GM18511 (cell line): ENCODE measurements at regions not wholly inside any gene's neighbourhood (a gene's known extent, or its start where the extent isn't known, plus 50 kb on each side); places are given as distances from the start of the nearest gene placed in this dataset.
"Not testable (repeated sequence)": the region's sequence is repeated elsewhere in the genome, so short reads cannot be mapped to it uniquely, and the experiment has no call there.

Source experiments
- ATAC-seq: cut with Tn5 transposase; IDR thresholded peaks from one replicate; pipeline ENCODE4 v1.9.1; 2021; ENCODE audit warnings: mild to moderate bottlenecking, moderate library complexity; ENCODE audit not compliant: unreplicated experiment

GRCh38 chr14:87734577-87735360, 258.2 kb downstream of the GALC start:
- not testable (repeated sequence) for ATAC-seq

DNA sequence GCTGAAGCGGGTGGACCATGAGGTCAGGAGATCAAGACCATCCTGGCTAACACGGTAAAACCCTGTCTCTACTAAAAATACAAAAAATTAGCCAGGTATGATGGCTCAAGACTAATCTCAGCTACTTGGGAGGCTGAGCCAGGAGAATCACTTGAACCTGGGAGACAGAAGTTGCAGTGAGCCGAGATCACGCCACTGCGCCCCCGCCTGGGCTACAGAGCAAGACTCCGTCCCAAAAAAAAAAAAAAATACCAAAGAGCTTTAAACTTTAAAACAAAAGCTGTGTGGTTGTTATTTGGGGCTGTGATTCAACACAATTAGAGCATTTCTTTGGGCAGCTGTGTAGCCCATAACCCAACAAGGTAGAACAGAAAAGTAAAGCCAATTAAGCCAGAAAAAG, 259.9 kb downstream of the GALC start:
- not testable (repeated sequence) for ATAC-seq

DNA sequence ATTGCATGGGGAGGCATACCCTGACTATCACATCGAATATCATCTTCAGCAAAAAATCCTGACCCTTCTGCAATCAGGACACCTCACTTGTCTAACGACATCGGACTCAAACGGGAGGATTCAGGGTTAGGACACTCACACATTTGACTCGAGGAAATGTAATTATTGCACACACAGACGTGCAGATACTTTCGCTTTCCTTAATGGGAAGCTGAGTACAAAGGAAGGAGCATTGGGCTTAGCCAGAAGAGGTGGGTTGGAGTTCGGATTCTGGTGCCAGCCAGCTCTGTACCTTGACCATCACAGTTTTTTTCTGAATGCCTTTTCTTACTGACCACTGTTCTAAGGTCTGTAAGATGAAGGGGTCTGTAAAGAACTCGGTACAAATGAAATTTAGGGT, 260.4 kb downstream of the GALC start:
- no peak for ATAC-seq

GRCh38 chr14:87725318-87725717, 267.7 kb downstream of the GALC start:
- ATAC-seq: no peak

DNA sequence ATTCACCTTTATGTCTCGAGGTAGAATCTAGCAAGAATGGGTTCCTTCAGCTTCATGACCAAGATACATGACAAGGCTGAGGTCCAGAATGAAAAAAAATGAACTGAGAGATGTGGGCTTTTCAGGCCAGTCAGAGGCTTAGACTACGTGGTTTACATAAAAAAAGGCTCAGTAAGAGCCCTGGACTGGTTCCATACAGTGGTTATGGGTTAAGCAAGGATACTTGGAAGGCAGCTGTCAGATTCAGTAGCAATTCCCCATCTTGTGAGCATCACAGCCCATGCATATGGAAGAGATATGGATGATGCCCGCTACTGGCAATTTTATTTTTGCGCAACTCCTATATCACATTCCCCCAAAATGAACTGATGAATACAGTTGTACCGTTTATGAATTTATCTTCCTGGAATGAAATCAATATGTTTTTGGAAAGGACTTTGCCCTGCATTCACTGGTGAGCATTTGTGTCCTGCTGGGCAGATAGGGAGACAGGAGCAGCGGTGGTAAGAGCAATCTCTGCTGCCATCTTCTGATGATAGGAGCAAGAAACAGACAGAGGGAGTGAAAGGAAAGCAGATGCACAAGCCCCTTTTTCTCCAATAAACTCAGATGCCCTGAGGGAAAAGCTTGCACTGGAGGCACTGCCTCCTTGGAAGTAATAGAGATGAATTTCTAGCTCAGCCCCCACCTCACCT, 280.4 kb downstream of the GALC start:
- no peak for ATAC-seq

DNA sequence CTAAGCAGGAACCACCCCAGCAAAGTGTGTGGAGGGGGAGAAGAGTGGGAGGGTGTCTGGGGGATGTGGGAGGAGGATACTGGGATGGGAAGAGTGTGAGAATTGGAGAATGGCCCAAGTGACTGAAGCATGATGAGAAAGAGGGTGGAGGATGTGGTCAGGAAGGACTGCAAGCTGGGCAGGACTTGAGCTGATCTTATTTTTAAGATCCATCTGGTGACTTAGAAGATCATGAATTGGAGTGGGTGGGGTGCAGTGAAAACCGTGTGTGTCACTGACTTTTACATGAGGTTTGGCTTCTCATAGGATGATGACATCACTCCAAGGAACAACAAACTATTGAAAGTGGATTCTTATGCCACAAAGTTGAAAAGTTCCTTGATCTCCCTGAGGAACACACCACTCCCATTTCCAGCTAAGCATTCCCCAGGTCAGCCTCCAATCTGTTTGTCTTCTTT, 287.5 kb downstream of the GALC start:
- no peak for ATAC-seq

DNA sequence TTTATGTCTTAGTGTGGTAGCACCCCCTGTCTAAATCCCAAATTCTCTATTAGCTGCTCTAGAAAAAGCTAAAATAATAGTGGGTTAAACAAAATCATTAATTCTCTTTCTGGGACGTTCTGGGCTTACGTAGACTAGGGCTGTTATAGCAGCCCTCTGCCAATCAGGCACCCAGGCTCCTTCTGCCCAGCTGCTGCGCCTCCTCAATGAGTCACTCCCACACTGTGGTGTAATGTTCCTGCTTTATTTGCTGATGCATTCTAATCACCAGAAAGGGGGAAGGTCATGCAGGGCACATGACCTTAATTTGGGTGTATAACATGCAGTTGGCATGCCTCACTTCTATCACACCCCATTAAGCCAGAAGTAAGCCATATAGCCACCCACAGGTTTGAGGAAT, 294.5 kb downstream of the GALC start:
- no peak for ATAC-seq

GRCh38 chr14:87696485-87696884, 296.5 kb downstream of the GALC start:
- ATAC-seq: no peak

- ATAC-seq: no peak
Observed at GRCh38 chr14:87691042-87691881, 301.7 kb downstream of the GALC start.

GRCh38 chr14:87690076-87690613, 302.8 kb downstream of the GALC start:
- no peak for ATAC-seq

- no peak for ATAC-seq
Observed at GRCh38 chr14:87688524-87688923, 304.5 kb downstream of the GALC start.

DNA sequence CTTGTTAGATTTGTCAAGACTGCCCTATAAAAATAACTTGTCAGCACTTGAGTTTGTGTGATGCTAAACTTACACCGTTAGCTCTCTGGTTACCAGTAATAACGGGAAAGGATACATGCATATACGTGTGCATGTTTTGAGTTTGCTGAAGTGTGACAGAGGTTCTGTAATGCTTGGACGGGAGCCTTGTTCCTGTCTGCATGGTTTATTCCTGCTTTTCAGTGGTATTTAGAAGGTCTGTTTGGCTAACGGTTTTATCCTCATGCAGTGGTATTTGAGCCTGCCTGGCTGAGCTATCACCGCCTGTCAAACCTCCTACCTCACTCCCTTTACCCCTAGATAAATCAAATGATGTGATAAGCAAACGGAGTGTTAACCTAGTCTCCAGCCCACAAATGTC, 305.6 kb downstream of the GALC start:
- ATAC-seq: no peak

DNA sequence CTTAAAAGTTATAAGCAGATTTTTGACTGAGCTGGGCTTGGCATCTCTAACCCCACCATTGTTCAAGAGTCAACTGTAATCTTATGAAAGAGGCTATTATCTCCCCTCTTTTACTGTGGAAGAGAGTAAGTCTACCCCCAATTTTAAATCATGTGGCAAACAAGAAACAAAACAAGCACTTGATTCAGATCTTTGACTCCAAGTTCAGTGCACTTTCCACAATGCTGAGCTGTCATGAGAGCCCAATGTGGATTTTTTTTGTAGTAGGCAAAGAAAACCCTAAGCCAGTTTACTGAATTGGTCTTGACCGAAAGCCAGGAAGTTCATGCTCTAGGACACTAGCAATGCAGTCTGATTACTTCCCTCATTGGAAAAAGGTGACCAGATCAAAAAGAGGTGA, 306.2 kb downstream of the GALC start:
- ATAC-seq: no peak

GRCh38 chr14:87679866-87680265, 313.1 kb downstream of the GALC start:
- no peak for ATAC-seq

DNA sequence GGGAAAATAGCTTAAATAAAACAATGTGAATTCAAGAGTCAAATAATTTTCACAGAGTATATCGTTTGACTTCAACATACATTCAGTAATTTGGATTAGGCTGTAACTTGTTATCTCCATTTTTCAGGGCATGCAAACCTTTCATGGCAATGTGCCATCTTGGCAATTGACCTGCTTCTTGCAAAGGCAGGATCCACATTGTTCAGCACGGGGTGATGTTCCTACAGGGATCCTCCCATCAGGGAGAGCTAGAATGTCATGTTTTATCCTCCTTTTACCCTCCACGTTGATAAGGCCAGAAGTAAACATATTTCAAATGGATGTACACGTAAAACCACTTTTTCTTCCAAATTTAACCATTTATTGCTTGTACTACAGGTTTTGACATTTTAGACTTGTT, 314.4 kb downstream of the GALC start:
- no peak for ATAC-seq

DNA sequence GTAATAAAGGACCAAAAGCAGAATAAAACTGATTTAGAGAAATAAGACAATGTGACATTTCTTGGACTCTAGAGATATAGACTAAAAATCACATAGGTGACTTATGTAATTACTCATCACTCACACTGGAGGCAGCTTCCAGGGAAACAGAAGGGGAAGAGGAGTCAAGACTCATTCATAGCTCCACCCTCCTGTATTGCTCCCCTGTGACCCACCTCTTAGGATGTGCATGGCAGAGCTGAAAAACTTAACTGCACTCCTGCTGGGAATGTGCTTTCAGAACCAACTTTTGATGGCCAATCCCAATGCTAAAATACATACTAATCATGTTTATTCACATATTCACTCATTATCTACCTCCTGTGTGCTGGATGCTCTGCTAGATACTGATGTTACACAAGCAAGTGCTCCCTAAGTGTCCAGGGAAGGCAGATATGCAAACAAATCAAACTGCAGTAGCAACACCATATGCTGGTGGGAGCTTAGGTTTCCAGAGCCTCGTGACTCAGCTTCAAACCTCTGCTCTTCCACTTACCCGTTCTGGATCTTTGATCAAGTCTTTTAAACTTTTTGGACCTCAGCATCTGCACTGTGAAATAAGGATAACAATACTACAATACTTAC, 316.1 kb downstream of the GALC start:
- no peak for ATAC-seq

- ATAC-seq: no peak
Observed at GRCh38 chr14:87667659-87668058, 325.3 kb downstream of the GALC start.

DNA sequence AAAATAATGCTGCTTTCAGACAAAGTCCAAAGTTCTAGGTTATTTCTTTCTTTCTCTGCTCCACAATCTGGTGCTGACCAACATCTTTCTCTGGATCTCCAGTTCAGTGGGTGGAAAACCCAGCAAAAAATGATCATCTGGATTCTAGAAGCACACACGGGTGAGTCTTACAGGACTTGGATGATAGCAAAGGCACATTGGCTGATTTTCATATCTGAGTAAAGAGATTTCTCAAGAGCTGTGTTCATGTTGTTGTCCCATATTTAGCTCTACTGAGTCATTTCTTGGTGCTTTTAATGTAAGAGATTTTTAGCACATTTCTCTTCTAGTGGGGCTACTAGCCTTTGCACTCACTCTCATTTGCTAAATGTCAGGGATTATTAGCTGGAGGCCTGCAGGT, 336.7 kb downstream of the GALC start:
- ATAC-seq: no peak

DNA sequence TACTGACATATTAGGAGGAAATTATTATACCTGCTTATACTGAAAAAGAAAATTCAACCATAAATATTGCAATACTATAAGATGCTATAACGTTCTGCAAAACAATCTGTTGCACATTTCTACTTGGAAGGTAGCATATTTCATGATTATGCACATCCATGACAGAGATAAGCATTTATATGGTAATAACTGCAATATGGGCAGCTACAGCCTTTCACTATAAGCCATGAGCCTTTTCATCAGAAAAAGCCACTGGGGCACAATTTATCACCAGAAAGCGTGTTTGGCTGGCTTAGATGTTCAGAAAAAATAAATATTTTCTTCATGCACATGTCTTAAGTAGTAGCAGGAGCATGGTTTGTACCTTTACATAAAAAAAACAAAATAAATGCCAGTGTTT, 340.7 kb downstream of the GALC start:
- no peak for ATAC-seq

- ATAC-seq: no peak
Observed at GRCh38 chr14:87644689-87645088, 348.3 kb downstream of the GALC start.

- ATAC-seq: no peak
Observed at GRCh38 chr14:87643005-87643404, 350.0 kb downstream of the GALC start.
